ENCODE measurements at regions not wholly inside any gene's neighbourhood (a gene's known extent, or its start where the extent isn't known, plus 50 kb on each side); places are given as distances from the start of the nearest gene placed in this dataset.

- H2AK5ac ChIP-seq (ENCODE audit: insufficient read length, low read length): no peak overlapping the region
- no peaks in the 10 kb centered on the region for H3K27me3 ChIP-seq (ENCODE audit: insufficient read depth, low read length)
- H3K4me2 ChIP-seq (ENCODE audit: insufficient read depth, insufficient read length, low read length): no peak overlapping the region
- H3K14ac ChIP-seq (ENCODE audit: insufficient read depth, low read length): no peak overlapping the region
- no peaks in the 10 kb centered on the region for H4K20me1 ChIP-seq (ENCODE audit: control insufficient read depth, insufficient read depth, insufficient read length)
- H3K56ac ChIP-seq (ENCODE audit: insufficient read length, low read depth, low read length): no peak overlapping the region
- Mint-ChIP-seq H3K36me3 (ENCODE audit: insufficient read depth in 1 of 3, low read depth in 3 of 3) (no peaks in the 10 kb centered on the region), H3K4me3 (no peak overlapping the region), H3K4me1 (no peaks in the 10 kb centered on the region), H3K27me3 (ENCODE audit: low read depth) (no peaks in the 10 kb centered on the region; the same call in 1 of the 2 replicates), H3K9me3 (peaks cover under 1 to 2% of the 10 kb centered on the region in 2 experiments; a peak in 3 of 5 replicates), H3K27ac (no peak overlapping the region)
- no peak overlapping the region for H3K18ac ChIP-seq (ENCODE audit: insufficient read length, low read depth, low read length)
- no peak overlapping the region for H3K27ac ChIP-seq (ENCODE audit: insufficient read length, low read depth, low read length)
- H3K23ac ChIP-seq (ENCODE audit: insufficient read length, low read depth, low read length): no peak overlapping the region
- H3K4ac ChIP-seq (ENCODE audit: low read depth, low read length): no peak overlapping the region
- H3T11ph ChIP-seq (ENCODE audit: low read length): no peak overlapping the region
- no peaks in the 10 kb centered on the region for H3K79me2 ChIP-seq (ENCODE audit: insufficient read depth, low read length)
- no peak overlapping the region for H2AFZ ChIP-seq (ENCODE audit: low read length)
- no peaks in the 10 kb centered on the region for H3K23me2 ChIP-seq (ENCODE audit: insufficient read length, low read depth, low read length, poor library complexity, severe bottlenecking)
- no CpG with 5 or more reads among the region's 2 CpGs for WGBS (ENCODE audit: extremely low coverage, insufficient read length, low lambda C conversion rate)
- H4K91ac ChIP-seq (ENCODE audit: insufficient read length, low read depth, low read length): no peak overlapping the region
- H4K5ac ChIP-seq (ENCODE audit: insufficient read length, low read depth, low read length): no peak overlapping the region
- H2BK20ac ChIP-seq (ENCODE audit: low read depth, low read length, poor library complexity, severe bottlenecking): no peak overlapping the region
- no peak overlapping the region for H2BK12ac ChIP-seq (ENCODE audit: insufficient read length, low read depth, low read length)
- H3K4me1 ChIP-seq (ENCODE audit: insufficient read depth, low read length): no peaks in the 10 kb centered on the region
- H3K79me1 ChIP-seq (ENCODE audit: insufficient read depth, low read depth, low read length, poor library complexity, severe bottlenecking): no peaks in the 10 kb centered on the region
- no peak overlapping the region for H3K9ac ChIP-seq (ENCODE audit: extremely low read depth, insufficient read length, low read length)
- no peak for DNase-seq
- no peak overlapping the region for H2BK5ac ChIP-seq (ENCODE audit: insufficient read length, low read length)
- H3K9me3 ChIP-seq (ENCODE audit: control insufficient read depth, low read depth, low read length): no peaks in the 10 kb centered on the region
- H4K8ac ChIP-seq (replicated peaks; ENCODE audit: insufficient read length, low read depth, low read length): no peak overlapping the region
- no peak for TF ChIP-seq CTCF (conservative IDR thresholded peaks at IDR 0.05)
- H2BK120ac ChIP-seq (ENCODE audit: low read depth, low read length, poor library complexity, severe bottlenecking): no peak overlapping the region
- H2BK15ac ChIP-seq (ENCODE audit: low read depth, low read length): no peak overlapping the region
Measured at GRCh38 chr11:38990841-38991240, 2392.8 kb upstream of the RAG2 start.
